B cell (primary cell): ENCODE measurements at regions not wholly inside any gene's neighbourhood (a gene's known extent, or its start where the extent isn't known, plus 50 kb on each side); places are given as distances from the start of the nearest gene placed in this dataset.
"Not testable (repeated sequence)": the region's sequence is repeated elsewhere in the genome, so short reads cannot be mapped to it uniquely, and the experiment has no call there.

Experiments
- CTCF ChIP-seq: fragments of 200-600 bp; IDR thresholded peaks from one replicate; pipeline ENCODE4 v1.8.0; 2022; ENCODE audit warnings: antibody characterized with exemption, mild to moderate bottlenecking
- EZH2 ChIP-seq: IDR thresholded peaks from 2 replicates; pipeline ENCODE4 v1.6.1; 2012; ENCODE audit warnings: borderline replicate concordance, low read depth, mild to moderate bottlenecking, moderate library complexity, low read length; ENCODE audit not compliant: insufficient read depth, poor library complexity, severe bottlenecking

GRCh38 chr3:171983685-171984084 is 55.7 kb upstream of the FNDC3B start:
- TF ChIP-seq CTCF, EZH2: not testable (repeated sequence)
